GM18511 (cell line): ENCODE measurements at regions not wholly inside any gene's neighbourhood (a gene's known extent, or its start where the extent isn't known, plus 50 kb on each side); places are given as distances from the start of the nearest gene placed in this dataset.
"Not testable (repeated sequence)": the region's sequence is repeated elsewhere in the genome, so short reads cannot be mapped to it uniquely, and the experiment has no call there.

Source experiments
- ATAC-seq: cut with Tn5 transposase; IDR thresholded peaks from one replicate; pipeline ENCODE4 v1.9.1; 2021; ENCODE audit warnings: mild to moderate bottlenecking, moderate library complexity; ENCODE audit not compliant: unreplicated experiment

- ATAC-seq = no peak
Observed at GRCh38 chr6:40888456-40888990, 150.5 kb downstream of the UNC5CL start.

- ATAC-seq = no peak
Observed at GRCh38 chr6:40887792-40888340, 151.2 kb downstream of the UNC5CL start.

GRCh38 chr6:40887079-40887791 is 151.8 kb downstream of the UNC5CL start:
- no peak for ATAC-seq

GRCh38 chr6:40885139-40885774 is 153.8 kb downstream of the UNC5CL start:
- no peak for ATAC-seq

DNA sequence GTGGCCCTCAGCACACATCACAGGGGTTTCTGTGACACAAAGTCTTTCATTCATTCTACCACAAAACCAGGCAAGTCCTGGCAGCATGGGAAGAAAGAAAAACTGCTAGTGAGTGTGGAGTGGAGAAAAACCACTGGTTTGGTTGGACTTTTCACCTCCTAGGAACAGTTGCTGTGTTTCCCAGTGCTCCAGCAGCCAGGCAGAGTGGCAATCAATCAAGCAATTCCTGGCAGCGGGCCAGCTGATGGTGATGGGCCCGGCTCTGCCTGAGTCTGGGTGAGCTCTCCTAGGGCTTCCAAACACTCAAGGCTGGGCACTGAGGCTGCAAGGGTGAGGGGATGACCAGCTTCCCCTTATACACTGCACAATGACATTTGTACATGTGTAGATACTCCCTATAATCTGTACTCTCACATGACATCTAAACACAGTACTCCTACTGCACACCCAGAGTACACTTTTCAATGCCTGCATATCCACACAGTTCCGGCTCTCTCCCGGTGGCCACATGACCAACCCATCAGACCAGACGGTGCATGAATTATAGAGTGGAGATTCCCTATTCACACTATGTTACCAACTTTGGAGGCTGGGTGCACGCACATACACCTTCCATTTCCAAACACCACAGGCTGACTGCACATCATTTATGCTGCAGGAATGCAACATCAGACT is 156.6 kb downstream of the UNC5CL start:
- ATAC-seq = no peak

GRCh38 chr6:40881501-40881900 is 157.5 kb downstream of the UNC5CL start:
- ATAC-seq = no peak

DNA sequence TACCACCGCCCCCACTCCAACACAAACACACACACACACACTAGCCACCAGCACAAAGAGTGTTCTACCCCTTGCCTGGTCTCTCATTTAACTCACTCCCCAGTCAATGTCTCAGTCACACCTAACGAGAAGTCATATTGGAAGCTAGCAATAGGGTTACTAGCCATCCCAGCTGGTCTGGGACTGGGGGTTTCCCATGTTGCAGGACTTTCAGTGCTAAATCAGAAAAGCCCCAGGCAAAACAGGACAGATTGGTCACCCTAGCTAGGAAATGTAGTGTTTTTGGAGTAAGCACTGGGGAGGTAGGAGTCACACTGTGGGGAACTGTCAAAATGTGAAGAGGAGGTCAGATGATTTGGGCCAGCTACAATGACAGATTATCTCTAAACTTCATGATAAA is 158.1 kb downstream of the UNC5CL start:
- no peak for ATAC-seq

- ATAC-seq = no peak
Observed at GRCh38 chr6:40879169-40879568, 159.9 kb downstream of the UNC5CL start.

DNA sequence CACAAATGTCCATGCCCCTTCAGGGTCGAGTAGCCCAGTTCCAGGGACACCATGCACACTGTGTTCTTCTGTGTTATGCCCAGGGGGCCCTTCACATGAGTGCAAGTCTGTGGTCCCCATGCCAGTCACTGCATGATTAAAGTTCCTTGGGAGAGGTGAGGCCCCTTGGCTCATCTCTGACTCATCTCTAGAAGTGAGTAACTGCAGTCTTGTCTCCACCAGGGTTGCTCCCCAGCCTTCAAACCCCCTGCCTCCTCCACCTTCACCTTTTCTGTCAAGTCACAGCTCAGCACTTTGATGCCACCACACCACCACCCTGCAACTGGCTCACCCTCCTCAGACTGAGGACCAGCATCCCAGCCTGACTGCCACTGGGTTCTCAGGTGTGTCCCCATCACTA is 161.7 kb downstream of the UNC5CL start:
- ATAC-seq = no peak

DNA sequence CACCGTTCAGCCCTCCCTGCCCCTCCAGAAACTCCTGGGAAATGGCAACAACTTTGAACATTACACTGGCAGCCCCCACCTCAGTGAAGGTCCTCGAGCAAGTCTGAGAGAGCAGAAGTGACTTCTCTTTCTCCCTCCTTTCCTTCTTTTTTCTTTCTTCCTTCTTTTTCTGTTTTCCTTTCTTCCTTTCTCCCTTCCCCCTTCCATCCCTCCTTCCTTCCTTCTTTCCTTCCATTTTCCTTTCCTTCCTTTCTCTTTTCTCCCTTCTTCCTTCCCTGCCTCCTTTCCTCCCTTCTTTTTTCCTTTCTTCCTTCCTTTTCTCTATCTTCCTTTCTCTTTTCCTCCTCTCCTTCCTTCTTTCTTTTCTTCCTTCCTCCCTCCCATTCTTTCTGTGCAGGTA is 162.7 kb downstream of the UNC5CL start:
- ATAC-seq = no peak

DNA sequence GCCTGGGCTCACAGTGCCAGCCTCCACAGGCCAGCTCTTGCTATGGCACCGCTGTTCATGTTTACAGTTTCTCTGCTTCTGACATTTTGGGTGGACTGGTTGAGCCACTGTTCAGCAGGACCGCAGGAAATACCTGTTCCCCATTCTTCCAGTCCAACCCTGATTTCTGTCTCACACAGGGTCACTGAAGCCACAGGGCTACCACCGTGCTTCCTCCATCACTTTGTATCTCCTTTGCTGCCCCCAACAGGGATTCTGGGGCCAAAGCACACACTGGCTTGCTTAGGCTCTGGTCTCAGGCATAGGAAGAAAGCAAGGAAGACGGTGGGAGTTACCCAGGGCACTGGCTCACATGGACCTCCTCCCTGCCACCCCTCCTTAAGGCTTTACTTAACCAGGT is 164.5 kb downstream of the UNC5CL start:
- ATAC-seq = no peak

GRCh38 chr6:40871424-40871823 is 167.6 kb downstream of the UNC5CL start:
- no peak for ATAC-seq

DNA sequence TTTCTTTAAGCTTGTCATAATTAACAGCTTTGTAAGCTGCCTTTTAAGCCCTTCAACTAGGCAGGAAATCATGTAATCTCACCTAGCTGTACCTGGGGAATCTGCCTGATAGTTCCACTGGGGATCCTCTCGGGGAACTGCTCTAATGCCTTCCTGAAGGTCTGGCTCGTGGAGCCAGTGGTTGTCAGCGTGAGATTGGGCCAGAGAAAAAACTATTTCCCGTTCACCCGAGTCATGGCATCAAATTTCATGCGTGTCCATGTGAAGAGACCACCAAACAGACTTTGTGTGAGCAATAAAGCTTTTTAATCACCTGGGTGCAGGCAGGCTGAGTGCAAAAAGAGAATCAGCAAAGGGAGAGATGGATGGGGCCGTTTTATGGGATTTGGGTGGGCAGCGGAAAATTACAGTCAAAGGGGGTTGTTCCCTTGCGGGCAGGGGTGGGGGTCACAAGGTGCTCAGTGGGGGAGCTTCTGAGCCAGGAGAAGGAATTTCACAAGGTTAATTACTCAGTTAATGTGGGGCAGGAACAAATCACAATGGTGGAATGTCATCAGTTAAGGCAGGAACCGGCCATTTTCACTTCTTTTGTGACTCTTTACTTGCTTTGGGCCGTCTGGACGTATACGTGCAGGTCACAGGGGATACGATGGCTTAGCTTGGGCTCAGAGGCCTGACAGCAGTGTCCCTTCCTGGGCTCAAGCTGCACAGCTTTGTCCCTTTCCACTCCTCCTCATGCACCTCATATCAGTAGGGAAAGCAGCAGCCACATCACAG is 170.7 kb downstream of the UNC5CL start:
- ATAC-seq = not testable (repeated sequence)

GRCh38 chr6:40867527-40867926 is 171.5 kb downstream of the UNC5CL start:
- ATAC-seq = not testable (repeated sequence)

DNA sequence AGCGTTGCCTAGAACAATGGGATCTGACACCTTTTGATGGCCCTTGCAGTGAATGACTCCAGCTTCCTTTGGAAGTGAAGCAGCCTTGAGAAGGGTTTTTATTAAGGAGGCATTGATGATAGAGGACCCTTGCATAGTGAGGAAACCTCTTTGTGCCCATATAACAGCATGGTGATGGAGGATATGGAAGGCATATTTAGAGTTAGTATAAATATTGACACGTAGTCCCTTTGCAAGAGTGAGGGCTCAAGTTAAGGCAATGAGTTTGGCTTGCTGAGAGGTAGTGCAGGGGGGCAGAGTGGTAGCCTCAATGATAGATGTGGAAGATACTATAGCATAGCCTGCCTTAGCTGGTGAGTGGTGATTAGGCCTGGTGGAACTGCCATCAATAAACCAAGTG is 173.8 kb downstream of the UNC5CL start:
- ATAC-seq = not testable (repeated sequence)

- no peak for ATAC-seq
Observed at GRCh38 chr6:40860443-40860842, 178.6 kb downstream of the UNC5CL start.

- ATAC-seq = no peak
Observed at GRCh38 chr6:40856271-40856670, 182.8 kb downstream of the UNC5CL start.

GRCh38 chr6:40855168-40855880 is 183.7 kb downstream of the UNC5CL start:
- ATAC-seq = no peak

DNA sequence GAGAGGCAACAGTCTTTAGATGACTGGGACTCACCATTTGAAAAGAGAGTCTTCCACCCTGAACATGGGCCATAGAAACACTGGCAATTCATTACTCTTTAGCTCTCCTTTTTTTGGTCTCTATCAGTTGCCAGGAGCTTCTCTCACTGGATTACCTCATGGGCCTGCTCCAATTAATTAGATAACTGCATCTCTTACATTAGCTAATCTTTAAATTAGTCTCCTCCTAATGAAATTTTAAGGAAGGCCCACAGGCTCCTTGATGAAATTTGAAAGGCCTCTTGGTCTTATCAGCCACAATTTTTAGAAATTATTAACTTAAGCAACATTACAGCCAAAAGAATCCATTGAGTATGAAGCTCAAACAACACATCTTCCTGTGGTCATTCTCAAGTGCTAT is 184.4 kb downstream of the UNC5CL start:
- ATAC-seq = no peak

- no peak for ATAC-seq
Observed at GRCh38 chr6:40852779-40853373, 186.1 kb downstream of the UNC5CL start.
